H1 (cell line): ENCODE measurements at regions not wholly inside any gene's neighbourhood (a gene's known extent, or its start where the extent isn't known, plus 50 kb on each side); places are given as distances from the start of the nearest gene placed in this dataset.

Experiments used
- ATF2 ChIP-seq: IDR thresholded peaks from 2 replicates; pipeline ENCODE4 v1.6.1; 2012; ENCODE audit warnings: low read length, inconsistent platforms
- CBX5 ChIP-seq: fragments of 300-800, 300-1000 bp; sonication (generic); IDR thresholded peaks from 2 replicates; pipeline ENCODE4 v1.7.1; 2016; ENCODE audit warnings: antibody characterized with exemption, low read length, low read depth
- CEBPB ChIP-seq: IDR thresholded peaks from 2 replicates; pipeline ENCODE4 v1.6.1; 2012; ENCODE audit warnings: low read depth, low read length
- CHD1 ChIP-seq: IDR thresholded peaks from 2 replicates; pipeline ENCODE4 v1.6.1; 2012; ENCODE audit warnings: low read depth, low read length, improper control_type of control experiment
- CHD7 ChIP-seq: fragments of 300-600 bp; sonication (generic); IDR thresholded peaks from 2 replicates; pipeline ENCODE4 v1.7.1; 2012; ENCODE audit warnings: low read length, moderate library complexity, mild to moderate bottlenecking, inconsistent platforms; ENCODE audit not compliant: insufficient replicate concordance
- KDM1A ChIP-seq: fragments of 200-600, 300-600 bp; sonication (generic); IDR thresholded peaks from 2 replicates; pipeline ENCODE4 v1.7.1; 2016; ENCODE audit warnings: mild to moderate bottlenecking, low read length, borderline replicate concordance
- KDM4A ChIP-seq: IDR thresholded peaks from one replicate; pipeline ENCODE4 v1.7.1; 2012; ENCODE audit warnings: low read depth, mild to moderate bottlenecking, moderate library complexity, low read length, inconsistent platforms; ENCODE audit not compliant: severe bottlenecking
- RFX5 ChIP-seq: IDR thresholded peaks from 2 replicates; pipeline ENCODE4 v1.6.1; 2011; ENCODE audit warnings: low read depth, low read length, improper control_type of control experiment, borderline replicate concordance
- RNF2 ChIP-seq: fragments of 200-900, 300-1000 bp; sonication (generic); IDR thresholded peaks from 2 replicates; pipeline ENCODE4 v1.7.1; 2016; ENCODE audit warnings: borderline replicate concordance, low read depth, mild to moderate bottlenecking, antibody characterized with exemption, low read length; ENCODE audit not compliant: poor library complexity, severe bottlenecking; ENCODE audit errors: missing control alignments
- TAF1 ChIP-seq: IDR thresholded peaks from 2 replicates; pipeline ENCODE4 v1.6.1; 2011; ENCODE audit warnings: mild to moderate bottlenecking, low read depth, low read length

GRCh38 chr5:158559643-158560042, 540.1 kb downstream of the EBF1 start (continued):
- TF ChIP-seq CHD7, result no peak
- no peak for TF ChIP-seq CBX5
- no peak for TF ChIP-seq RFX5
- no peak for TF ChIP-seq RNF2
- no peak for TF ChIP-seq CEBPB
- TF ChIP-seq KDM4A, result no peak
- TF ChIP-seq ATF2, result no peak
- TF ChIP-seq TAF1, result no peak
- TF ChIP-seq KDM1A, result no peak
- TF ChIP-seq CHD1, result no peak
